GM18873 (cell line): ENCODE measurements at regions not wholly inside any gene's neighbourhood (a gene's known extent, or its start where the extent isn't known, plus 50 kb on each side); places are given as distances from the start of the nearest gene placed in this dataset.

Experiments
- ATAC-seq: cut with Tn5 transposase; IDR thresholded peaks from one replicate; pipeline ENCODE4 v1.9.1; 2021; ENCODE audit warnings: mild to moderate bottlenecking, moderate library complexity, moderate number of reproducible peaks; ENCODE audit not compliant: unreplicated experiment, low FRiP score

- no peak for ATAC-seq
Observed at GRCh38 chr13:99893567-99893966, 78.0 kb downstream of the ZIC5 start.

GRCh38 chr13:99892866-99893504 lies 78.6 kb downstream of the ZIC5 start:
- no peak for ATAC-seq

- ATAC-seq = no peak
Observed at GRCh38 chr13:99892196-99892613, 79.4 kb downstream of the ZIC5 start.

GRCh38 chr13:99886706-99887105 lies 84.9 kb downstream of the ZIC5 start:
- no peak for ATAC-seq

GRCh38 chr13:99884913-99885312 lies 86.7 kb downstream of the ZIC5 start:
- ATAC-seq = no peak

- ATAC-seq = no peak
Observed at GRCh38 chr13:99883805-99884204, 87.8 kb downstream of the ZIC5 start.

- ATAC-seq = no peak
Observed at GRCh38 chr13:99878921-99879610, 92.5 kb downstream of the ZIC5 start.

- ATAC-seq = no peak
Observed at GRCh38 chr13:99876651-99877050, 94.9 kb downstream of the ZIC5 start.

- ATAC-seq = no peak
Observed at GRCh38 chr13:99875391-99875790, 96.2 kb downstream of the ZIC5 start.

GRCh38 chr13:99873832-99874430 lies 97.6 kb downstream of the ZIC5 start:
- ATAC-seq = no peak

GRCh38 chr13:99873141-99873540 lies 98.4 kb downstream of the ZIC5 start:
- no peak for ATAC-seq

GRCh38 chr13:99871249-99871898 lies 100.2 kb downstream of the ZIC5 start:
- no peak for ATAC-seq

- ATAC-seq = no peak
Observed at GRCh38 chr13:99870541-99870940, 101.0 kb downstream of the ZIC5 start.

GRCh38 chr13:99869830-99870229 lies 101.7 kb downstream of the ZIC5 start:
- ATAC-seq = no peak

GRCh38 chr13:99868767-99869166 lies 102.8 kb downstream of the ZIC5 start:
- no peak for ATAC-seq

- ATAC-seq = no peak
Observed at GRCh38 chr13:99867535-99868257, 103.9 kb downstream of the ZIC5 start.

GRCh38 chr13:99866781-99867180 lies 104.8 kb downstream of the ZIC5 start:
- ATAC-seq = no peak

GRCh38 chr13:99865420-99865930 lies 106.1 kb downstream of the ZIC5 start:
- ATAC-seq = no peak

- ATAC-seq = no peak
Observed at GRCh38 chr13:99864627-99864990, 107.0 kb downstream of the ZIC5 start.

GRCh38 chr13:99863789-99864626 lies 107.6 kb downstream of the ZIC5 start:
- no peak for ATAC-seq
